SK-N-DZ (cell line): ENCODE measurements at regions not wholly inside any gene's neighbourhood (a gene's known extent, or its start where the extent isn't known, plus 50 kb on each side); places are given as distances from the start of the nearest gene placed in this dataset.
A peak's percentile ranks its signal among the peaks of the same experiment; 100 is the strongest.
"Not testable (repeated sequence)": the region's sequence is repeated elsewhere in the genome, so short reads cannot be mapped to it uniquely, and the experiment has no call there.

Experiments
- DNase-seq: peaks from one replicate; pipeline ENCODE4 v3.0.0-alpha.2; 2015; ENCODE audit warnings: low spot score

DNA sequence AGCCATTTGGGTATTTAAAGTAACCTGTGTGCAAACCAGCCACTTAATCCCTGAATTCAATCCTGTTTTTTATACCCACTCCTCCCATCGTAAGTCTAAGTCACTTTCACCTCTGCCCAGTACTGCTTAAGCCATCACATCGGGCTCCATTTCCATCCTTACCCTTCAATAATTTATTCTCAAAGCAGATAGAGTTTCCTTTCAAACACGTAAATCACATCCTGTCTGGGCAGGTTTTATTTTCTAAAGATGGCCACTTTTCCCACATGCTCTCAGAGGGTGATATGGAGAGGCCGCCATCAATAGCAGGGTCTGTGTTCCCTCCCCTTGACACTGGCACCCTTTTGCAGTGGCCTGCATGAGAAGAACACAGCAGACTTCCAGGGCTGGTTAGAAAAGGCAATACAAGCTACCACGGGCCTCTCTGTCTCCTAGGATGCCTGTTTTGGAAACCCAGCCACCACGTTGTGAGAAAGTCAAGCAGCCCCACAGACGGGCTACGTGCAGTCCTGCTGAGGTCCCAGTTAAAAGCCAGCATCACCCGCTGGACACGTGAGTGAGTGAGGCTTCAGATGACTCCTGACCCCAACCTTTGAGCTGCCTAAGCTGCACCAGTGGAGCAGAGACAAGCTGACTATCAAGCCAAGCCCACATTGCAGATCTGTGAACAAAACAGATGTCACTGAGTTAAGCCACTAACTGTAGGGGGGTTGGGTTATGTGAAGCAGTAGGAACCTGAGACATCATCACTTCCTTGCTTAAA lies 241.8 kb upstream of the SLCO3A1 start:
- DNase-seq: peak; percentile 17

DNA sequence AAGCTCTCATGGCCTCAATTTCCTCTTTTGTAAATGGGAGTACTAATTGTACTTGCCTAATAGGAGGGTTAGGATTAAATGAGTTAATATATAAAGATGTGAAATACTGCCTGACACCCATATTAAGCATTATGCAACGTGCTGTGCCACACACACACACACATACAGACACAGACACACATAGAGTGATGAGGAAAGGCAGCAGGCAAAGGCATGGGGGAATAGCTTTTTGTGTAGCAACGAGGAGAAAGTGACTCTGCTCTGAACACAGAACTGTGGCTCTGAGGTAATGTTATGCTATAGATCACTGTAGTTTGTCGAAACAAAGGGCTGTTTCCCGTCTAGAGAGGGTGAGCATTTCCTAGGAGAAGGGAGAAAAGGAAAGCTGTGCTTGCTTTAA lies 233.3 kb upstream of the SLCO3A1 start:
- no peak for DNase-seq

DNA sequence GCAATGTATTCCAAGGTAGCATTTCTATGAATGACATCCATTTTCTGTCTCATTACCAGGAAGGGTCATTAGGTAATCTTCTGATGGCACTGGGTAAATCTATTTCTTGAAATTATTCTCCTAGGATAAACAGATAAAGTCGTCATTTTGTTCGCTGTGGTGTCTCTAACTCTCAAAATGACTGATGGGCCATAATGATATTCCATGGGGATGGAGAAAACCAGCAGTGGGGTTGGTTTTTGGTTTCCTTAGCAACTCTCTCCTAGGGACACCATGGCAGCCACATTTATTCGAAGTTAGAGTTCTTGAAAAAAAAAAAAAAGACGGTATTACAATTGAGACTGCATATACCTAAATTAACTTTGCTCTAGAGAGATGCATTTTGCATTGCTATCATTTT lies 231.3 kb upstream of the SLCO3A1 start:
- no peak for DNase-seq

DNA sequence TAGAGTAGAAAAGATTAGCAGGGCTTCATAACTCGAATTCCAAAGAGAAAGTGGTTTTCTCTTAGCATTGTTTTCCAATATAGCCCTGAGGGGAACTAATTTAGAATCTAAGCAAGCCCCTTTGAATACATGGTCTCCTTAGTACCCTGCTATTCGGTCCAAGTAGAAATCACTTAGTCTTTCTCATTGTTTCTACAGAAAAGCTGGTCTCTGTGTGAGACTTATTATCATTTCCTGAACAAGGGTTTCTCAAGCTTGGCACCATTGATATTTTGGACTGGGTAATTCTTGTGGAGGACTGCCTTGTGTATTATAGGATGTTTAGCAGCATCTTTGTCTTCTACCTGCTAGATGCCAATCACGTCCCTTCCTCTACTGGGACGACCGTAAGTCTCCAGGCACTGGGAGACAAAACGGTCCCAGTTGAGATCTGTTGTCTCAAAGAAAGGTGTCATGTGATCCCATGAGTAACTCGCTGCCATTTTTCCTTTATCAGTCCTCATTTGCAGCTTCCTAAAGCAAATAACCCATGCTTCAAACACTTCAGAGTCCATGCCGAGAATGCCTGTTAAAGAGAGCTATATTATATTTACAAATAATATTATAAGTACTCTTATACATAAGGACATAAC lies 230.7 kb upstream of the SLCO3A1 start:
- no peak for DNase-seq

DNA sequence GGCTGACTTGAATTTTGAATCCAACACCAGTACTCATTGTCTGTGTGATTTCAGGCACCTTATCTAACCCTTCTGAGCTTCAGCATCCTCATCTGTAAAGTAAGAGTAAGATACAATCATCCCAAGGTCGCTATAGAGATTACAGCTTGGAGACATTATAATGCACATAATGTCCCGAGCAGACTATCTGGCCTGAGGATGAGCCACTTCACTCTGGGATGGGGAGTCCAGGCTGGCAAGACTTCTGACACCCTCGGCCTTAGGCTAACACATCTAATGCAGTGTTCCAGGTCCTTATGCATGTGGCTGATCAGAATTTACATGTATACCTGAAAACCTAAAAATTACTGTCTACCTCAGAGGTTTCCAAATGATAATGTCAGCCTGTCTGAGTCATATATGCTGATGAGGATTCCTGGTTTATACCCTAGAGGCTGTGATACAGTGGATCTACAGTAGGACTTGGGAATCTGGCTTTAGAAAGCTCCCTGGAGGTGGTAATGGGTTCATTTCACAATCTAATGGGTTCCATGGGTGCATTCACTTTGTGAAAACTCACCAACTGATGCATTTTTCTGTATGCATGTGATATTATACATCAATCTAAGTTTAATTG lies 229.0 kb upstream of the SLCO3A1 start:
- no peak for DNase-seq

DNA sequence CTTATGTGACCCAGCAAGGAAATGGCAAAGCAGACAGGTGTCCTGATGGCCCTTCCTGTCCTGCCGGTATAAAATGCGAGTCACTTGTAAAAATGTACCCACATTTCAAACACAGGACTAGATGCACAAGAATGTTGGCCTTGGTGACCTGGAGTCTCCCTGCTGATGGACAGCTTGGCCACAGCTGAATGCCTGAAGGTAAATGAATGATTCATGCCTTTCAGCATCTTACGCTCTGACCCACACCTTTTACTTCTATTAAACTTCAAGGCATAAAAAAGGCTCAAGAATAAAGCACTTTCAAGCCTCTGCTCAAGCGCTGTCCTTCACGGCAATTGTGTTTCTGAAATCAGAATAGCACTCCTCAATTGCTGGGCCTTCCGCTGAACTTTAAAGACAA lies 228.0 kb upstream of the SLCO3A1 start:
- no peak for DNase-seq

DNA sequence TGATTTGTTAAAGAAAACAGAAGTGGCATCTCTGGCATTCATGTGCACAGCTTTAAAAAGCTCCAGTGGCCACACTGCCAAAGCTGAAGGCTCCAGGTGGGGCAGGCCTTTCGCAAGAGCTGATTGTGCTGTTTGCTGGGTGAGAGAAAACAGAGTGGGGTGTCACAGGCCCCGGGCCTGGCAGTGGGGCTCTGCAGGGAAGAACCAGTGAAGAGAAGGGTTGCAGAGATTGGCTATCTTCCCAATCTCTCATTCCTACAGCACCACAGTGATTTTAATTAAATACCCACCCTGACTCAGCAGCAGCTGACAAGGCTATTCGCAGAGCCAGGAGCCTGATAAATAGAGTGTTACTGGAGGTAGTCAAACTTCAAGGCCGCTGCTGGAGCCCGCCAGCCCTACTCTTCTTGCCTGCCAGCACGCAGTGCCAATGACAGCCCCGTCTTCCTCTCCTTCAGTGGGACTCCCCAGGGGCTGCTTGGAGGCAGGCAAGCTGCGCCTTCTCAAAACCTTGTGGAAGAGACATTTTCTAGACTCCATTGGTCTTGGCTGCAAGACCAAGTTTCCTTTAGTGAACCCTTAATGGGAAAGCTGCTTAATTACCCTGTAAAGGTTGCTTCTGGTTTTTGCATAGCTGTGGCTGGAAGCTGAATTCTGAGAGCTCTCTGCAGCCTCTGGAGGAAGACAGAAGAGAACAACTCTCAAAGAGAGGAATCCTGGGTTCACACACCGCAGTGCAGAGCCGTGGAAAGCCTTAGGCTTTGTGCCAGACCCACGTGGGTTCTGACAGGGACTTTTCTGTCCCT lies 225.8 kb upstream of the SLCO3A1 start:
- DNase-seq: peak; percentile 82

DNA sequence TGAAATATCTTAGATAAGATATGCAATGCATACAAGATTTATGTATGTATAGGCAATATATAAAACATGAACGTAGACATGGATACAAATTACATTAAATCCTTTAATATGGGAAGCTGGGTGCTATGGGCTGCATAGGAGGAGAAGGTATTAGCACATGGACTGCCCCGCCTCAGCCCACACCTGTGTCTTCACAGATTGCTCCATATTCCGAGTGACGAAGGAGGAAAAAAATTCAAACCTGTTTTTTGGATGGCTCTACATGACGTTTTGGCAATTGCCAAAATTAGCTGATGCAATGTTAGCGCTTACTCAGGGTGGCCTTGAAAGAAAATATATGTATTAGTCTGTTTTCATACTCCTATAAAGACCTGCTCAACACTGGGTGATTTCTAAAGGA lies 223.4 kb upstream of the SLCO3A1 start:
- no peak for DNase-seq

DNA sequence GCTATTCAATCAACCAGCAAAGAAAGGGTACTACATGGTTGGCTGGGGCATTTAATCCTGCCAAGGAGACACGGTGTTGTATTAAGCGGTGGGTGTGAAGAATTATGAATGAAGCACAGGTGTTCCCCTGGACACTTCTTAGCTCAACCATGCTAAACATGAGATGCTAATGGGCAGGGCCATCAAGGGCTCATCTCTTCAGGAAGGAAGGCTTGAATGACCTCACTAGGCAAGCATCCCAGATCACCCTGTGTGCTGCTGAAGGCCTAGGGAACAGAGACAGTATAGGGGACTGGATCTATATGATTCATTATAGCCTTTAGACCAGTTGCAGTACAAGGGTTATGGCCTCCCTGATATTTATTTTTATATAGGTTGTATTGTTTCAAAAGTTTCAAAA lies 221.3 kb upstream of the SLCO3A1 start:
- DNase-seq: no peak

DNA sequence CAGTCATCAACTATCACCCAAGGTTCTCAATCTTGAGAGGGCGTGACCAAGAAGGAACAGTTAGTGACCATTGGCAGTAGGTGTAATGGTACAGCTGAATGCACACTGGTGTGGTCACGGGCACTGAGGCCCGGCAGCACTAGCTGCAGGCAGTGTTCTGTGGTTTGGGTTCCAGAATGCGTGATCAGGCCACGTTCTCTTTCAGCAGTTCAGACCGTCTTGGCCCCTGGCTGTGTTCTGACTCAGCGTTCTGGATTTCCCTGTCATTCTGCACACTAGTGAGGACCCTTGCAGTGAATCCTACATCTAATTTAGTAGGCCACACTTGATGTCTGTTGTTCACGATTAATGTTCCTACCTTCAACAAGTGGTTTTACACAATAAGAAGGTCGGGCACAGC lies 220.5 kb upstream of the SLCO3A1 start:
- no peak for DNase-seq

DNA sequence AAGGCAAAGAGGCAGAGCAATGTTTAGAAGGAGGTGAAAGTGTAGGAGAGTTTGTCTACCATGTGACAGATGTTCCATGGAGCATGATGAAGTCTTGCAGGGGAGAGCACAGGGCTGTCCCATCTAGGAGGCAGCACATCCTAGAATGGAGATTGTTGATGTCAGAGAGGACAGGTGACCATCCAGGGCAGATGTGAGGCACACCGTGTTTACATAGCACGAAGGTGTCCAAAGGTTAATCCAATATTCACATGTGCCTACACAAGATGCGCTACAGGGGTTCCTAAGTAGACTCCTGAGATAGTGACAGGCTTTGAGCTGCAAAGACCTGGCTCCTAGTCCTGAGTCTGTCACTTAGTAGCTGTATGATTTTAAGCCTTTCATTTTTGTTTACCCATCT lies 219.3 kb upstream of the SLCO3A1 start:
- DNase-seq: no peak

DNA sequence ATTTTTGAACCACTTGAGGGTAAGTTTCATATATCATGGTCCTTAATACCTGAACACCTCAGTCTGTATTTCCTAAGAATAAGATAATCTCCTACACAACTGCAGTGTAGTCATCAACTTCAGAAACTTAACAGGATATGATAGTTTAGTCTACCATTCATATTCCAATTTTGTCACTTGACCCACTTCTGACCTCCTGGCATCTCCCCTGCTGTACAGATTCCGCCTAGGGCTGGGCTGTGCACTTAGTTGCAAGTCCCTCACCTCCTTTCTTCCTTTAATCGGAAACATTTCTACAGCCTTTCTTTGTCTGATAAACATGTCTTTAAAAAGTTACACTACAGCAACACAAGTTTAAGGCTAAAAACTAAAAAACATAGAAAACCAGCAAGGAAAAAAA lies 218.4 kb upstream of the SLCO3A1 start:
- no peak for DNase-seq

DNA sequence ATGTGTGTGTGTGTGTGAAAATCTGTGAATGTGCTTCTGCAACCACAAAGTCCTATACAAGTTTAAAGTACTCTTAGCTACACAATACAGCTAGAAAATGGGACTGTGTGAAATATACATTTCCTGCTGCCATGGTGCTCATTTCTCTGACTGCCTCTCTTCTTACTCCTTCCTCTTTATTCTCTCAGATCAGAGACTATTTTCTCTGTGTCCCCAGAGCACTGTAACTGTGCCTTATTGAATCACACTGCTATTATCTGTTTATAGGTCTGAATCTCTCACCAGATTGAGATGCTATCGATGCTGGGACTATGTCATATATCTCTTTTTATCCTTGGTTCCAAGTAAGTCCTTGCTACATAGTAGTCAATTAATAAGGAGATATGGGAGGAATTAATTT lies 217.9 kb upstream of the SLCO3A1 start:
- DNase-seq: peak; percentile 43

DNA sequence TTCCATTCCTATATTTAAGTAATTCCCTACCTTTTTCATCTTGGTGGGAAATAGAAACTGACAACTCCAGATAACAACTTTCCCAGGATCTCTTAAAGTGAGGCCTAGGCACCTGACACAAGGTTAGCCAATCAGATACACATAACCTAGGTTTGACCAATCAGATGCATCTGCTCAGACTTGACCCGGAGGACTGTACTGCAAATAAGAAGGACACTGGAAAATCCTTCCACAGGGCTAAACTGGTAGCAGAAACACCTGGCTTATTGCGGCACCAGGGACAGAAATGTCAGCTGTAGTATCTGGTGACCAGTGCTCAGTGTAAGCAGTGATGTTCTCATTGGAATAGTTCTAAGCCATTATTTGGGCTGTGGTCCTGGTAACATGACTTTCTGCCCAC lies 204.5 kb upstream of the SLCO3A1 start:
- no peak for DNase-seq

DNA sequence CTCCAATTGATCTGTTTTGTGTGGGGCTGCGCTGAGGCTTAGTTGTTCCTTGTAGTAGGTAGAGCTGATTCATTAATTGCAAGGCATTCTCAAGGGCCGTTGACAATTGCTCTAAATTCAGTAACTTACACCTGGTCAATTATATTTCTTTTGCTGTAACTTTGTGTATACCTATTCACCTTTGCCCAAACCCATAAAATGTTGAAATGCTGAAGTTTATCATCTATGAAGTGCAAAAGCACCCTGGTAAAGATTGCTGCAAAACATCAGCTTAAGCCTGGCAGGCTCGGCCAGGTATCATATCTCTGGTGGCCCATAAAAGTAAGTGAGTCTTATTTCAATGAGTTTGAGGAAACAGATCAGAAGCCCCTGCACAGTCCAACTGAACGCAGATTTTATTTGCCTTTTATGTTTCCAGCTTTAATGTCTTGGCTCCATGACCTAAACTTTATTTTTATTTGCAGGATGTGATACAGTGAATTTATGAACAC lies 203.6 kb upstream of the SLCO3A1 start:
- DNase-seq: no peak

DNA sequence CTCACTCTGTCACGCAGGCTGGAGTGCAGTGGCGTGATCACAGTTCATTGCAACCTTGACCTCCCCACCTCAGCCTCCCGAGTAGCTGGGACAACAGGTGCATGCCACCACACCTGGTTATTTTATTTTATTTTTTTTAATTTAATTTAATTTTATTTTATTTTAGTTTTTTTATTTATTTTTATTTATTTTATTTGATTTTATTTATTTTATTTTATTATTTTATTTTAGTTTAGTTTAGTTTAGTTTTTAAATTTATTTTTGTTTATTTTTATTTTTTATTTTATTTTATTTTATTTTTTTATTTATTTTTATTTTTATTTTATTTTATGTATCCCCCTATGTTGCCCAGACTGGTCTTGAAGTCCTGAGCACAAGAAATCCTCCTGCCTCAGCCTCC lies 202.3 kb upstream of the SLCO3A1 start:
- no peak for DNase-seq

DNA sequence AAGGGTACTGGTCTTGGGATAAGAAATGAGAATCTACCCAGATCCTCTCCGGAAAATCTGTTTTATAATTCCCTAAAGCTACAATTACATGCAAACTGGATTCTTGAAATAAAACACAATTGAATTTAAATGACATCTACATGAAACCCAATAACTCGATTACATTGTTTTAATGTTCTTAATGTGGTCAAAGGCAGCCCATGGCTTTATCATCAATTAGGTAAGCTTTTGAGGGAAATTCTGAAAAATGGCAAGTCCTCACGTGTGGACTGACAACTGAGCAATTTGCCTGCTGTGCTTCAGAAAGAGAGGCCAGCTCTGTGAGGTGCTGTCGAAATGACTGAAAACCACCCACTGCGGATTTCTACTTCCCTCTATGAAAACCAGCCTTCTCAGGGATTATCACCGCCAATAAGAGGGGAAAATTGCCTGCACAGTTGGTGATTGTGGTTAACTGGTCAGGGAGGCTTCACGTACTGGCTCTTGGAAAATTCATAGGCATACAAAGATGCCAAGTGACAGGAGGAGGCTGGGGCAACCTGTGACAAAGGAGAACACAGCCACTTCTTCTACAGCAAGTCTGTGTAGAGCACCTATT lies 200.8 kb upstream of the SLCO3A1 start:
- DNase-seq: peak; percentile 49

DNA sequence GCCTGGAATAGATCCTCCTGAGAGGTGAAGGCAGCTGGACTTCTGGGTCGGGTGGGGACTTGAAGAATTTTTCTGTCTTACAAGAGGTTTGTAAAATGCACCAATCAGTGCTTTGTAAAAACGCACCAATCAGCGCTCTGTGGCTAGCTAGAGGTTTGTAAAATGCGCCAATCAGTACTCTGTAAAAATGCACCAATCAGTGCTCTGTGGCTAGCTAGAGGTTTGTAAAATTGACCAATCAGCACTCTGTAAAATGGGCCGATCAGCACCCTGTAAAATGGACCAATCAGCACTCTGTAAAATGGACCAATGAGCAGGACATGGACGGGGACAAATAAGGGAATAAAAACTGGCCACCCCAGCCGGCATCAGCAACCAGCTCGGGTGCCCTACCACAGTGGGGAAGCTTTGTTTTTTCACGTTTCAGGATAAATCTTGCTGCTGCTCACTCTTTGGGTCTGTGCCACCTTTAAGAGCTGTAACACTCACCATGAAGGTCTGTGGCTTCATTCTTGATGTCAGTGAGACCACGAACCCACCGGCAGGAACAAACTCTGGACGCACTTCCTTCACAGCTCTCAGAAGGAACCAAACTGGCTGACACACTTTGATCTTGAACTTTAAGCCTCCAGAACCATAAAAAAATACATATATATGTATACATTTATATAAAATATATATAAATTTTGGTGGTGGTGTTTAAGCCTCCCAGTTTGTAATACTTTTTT lies 197.8 kb upstream of the SLCO3A1 start:
- DNase-seq: not testable (repeated sequence)

DNA sequence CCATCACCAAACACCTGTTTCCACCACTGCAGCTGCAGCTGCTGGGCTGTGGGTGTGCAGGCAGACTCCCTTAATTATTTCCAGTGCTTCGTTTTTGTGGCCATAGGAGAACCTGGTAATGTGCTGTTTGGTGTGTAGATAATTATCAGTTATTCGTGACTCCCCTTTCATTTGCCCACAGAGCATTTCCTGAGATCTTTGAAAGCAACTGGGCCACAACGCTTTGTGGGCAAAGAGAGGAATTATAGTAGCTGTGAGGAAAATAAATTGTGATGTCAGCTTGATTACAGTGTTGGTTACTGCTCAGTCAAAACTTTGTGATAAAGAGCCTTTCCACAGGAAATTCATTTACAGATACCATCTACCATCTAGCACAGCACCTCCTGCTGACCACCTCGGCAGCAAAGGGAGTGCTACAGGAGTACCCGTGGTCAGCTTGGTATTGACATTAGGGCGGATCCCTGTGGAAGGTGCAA lies 193.3 kb upstream of the SLCO3A1 start:
- no peak for DNase-seq

DNA sequence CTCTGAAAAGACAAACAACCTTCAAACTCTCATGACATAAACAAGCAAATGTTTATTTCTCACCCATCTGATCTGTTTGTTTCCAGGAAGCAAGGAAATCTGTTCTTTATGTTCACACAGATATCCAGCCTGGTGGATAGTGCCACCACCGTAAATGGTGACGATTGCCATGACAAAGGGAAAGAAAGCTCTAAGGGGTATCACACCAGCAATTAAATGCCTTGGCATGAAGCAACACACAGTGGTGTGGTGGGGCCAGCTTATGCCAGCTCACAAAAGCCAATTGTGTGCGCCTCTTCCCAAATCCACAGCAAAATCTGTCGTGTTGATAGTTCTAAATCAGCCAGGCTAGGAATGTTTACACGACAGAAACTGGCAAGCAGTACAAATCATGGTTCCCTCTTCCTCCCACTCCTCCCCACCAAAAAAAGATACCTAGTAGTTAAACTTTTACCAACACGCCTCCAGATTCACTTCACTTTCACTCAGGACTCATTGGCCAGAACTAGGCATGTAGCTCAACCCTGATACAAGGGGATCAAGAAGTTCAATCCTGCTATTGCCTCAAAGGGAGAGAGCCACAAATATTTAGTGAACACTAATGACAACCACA lies 189.2 kb upstream of the SLCO3A1 start:
- no peak for DNase-seq
